GM12874 (cell line): ENCODE measurements at regions not wholly inside any gene's neighbourhood (a gene's known extent, or its start where the extent isn't known, plus 50 kb on each side); places are given as distances from the start of the nearest gene placed in this dataset.

Source experiments
- TF ChIP-seq, protein P1 (sequence below): IDR thresholded peaks from 2 replicates; pipeline ENCODE4 v1.5.1; 2011; ENCODE audit warnings: low read depth, mild to moderate bottlenecking, control low read depth, low read length, moderate library complexity; ENCODE audit not compliant: insufficient read depth

DNA sequence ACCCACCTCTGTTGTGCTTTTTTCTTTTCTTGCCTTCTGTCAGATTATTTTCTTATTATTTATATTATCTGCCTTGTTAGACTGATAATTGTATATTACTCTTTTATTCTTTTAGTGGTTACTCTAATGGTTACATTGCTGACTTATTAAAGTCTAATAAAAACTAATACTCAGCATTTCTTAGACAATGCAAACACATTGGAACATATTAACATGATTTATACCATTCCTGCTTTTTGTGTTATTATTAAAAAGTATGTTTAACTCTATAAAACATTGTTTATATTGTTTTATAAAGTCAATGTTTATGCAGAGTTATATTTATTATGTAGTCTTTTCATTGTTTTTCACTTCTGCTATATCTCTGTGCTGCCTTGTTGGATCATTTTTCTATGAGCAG lies 68.0 kb upstream of the CACNA2D1 start:
- TF ChIP-seq, protein P1, sequence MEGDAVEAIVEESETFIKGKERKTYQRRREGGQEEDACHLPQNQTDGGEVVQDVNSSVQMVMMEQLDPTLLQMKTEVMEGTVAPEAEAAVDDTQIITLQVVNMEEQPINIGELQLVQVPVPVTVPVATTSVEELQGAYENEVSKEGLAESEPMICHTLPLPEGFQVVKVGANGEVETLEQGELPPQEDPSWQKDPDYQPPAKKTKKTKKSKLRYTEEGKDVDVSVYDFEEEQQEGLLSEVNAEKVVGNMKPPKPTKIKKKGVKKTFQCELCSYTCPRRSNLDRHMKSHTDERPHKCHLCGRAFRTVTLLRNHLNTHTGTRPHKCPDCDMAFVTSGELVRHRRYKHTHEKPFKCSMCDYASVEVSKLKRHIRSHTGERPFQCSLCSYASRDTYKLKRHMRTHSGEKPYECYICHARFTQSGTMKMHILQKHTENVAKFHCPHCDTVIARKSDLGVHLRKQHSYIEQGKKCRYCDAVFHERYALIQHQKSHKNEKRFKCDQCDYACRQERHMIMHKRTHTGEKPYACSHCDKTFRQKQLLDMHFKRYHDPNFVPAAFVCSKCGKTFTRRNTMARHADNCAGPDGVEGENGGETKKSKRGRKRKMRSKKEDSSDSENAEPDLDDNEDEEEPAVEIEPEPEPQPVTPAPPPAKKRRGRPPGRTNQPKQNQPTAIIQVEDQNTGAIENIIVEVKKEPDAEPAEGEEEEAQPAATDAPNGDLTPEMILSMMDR: no peak

DNA sequence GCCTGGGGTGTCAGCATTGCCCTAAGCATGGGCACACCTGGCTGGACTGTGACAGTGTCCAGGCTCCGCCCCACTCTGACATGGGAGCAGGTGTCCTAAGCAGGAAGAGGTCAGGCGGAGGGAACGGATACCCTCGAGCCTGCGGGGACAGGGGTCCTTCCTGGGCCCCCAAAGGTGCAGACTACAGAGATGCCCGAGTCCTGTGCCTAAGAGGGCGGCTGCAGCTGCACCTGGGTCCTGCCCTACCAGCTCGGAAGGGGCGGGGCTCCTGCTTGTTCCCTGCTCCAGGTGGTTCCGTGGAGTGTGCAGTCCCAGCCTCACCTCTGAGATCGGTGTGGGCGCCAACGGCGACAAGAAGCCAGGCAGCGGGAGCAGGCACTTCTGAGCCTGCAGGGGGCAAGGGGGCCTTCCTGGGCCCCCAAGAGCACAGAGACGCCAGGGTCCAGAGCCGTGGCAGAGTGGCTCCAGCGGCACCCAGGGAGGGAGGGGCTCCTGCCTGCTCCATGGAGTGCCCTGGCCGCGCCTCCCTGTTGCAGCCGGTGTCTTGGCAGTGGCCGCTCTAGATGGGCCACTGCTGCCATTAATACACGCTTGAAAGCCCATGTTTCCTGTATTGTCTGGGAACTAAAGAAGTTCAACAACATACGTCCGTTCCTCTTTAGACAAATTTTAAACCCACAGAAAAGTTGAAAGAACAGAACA lies 64.5 kb upstream of the CACNA2D1 start:
- TF ChIP-seq, protein P1: no peak

DNA sequence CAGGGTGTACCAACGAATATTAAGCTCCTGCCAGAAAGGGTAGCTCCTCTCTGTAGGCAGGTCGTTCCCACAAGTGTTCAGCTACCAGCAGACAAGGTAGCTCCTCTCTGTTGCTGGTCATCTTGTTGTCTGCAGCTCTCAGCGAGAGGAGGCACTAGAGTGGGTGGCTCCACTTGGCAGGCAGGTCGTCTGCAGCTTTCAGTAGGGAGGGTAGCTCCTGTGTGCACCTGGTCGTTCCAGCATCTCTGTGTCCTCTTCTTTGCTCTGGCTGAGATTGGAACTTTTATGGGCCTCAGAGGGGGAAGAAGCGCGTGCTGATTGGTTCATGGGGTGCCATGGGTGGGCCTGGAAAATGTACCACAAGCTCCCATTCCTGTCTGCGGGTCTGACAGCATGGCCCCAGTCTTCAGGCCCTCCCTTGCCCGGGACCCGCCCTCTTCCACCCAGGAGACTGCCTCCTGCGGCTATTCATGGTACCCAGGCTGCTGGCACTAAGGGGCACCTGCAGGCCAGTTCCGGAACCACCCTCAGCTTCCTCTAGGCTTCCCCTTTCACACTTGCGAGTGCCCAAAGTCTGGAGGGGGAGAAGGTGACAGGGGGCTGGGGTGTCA lies 63.9 kb upstream of the CACNA2D1 start:
- TF ChIP-seq, protein P1: no peak

DNA sequence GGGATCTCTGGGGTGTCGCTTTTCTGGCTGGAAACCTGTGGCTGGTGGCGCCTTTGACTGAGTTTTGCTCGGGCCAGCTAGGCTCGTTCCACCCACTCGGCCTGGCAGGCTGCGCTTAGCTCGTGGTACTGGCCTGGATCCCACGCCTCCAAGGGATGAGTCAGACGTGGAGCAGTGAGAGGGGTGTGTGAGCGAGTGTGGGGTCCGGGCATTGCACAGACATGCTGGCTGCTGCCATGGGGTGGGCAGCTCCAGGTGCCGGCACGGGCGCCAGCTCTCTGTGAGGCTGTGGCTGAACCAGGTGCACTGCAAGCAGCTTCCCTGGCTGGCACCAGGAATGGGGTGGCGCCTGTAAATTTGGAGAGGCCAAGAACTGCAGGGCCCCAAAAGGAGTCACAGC lies 63.1 kb upstream of the CACNA2D1 start:
- TF ChIP-seq, protein P1: no peak

DNA sequence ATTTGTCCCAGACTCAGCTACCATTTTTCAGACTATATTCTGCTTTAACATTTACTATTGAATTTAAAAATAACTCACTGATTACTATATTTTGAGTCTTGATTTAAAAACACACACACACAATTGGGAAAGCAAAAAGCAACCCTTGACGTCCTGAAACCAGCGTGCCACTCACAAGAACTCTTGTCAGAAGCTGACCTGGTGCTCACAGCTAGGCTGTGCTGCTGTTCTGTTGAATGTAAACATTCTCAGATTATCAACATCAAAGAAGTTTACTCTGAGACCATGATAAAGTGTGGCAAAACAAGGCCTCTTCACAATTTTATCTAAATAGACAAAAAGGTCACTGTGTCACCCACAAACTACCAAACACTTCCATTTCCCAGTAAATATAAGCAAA lies 62.6 kb upstream of the CACNA2D1 start:
- TF ChIP-seq, protein P1: no peak

DNA sequence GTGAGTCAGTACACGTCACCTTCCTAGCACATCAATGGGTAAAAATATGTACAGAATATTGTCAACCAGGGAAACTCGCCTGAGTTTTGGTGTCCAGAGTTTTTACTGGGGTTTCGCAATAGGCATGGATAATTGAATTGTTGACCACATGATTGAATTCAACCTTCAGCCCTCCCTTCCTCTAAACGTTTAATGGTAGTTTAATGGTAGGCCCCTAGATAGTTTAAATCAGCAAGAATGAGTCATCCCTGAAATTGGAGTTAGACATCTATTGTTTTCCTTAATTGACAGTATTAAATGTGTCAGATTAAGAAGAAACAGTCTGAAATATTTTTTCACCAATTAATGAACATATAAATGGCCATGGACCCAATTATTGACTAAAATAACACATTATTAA lies 57.8 kb upstream of the CACNA2D1 start:
- TF ChIP-seq, protein P1: no peak

DNA sequence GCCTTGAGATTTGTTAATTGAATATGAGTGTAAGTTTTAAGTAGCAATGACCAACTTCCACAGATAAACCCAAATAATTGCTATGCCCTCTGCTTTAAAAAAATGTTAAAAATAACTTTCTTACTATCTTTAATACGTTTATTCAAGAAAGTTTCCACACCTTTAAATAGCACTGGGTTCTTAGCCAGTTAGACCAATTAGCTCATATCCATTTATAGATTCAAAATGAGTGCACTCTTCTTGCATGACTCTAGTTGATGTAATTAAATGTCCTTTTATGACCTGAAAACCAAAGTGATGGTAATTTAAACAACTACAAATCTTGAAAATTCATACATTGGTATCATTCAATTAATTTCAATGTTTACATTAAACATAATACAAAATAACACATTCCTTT lies 50.8 kb upstream of the CACNA2D1 start:
- TF ChIP-seq, protein P1: no peak
